A549 (cell line): ENCODE measurements at regions not wholly inside any gene's neighbourhood (a gene's known extent, or its start where the extent isn't known, plus 50 kb on each side); places are given as distances from the start of the nearest gene placed in this dataset.

Source experiments
- CEBPB ChIP-seq, 2 experiments: fragments of >200 bp in 1 of 2; sonication (Bioruptor Twin) in 1 of 2; formaldehyde crosslinking in 1 of 2; IDR thresholded peaks; 2 replicates each; pipeline ENCODE4 v1.6.1; 2012 to 2016
- CHD4 ChIP-seq: fragments of 200-600 bp; sonication (generic); IDR thresholded peaks from 2 replicates; pipeline ENCODE4 v1.6.1; 2016; ENCODE audit warnings: antibody characterized with exemption, mild to moderate bottlenecking, borderline replicate concordance
- KDM5A ChIP-seq: fragments of 200-600 bp; sonication (generic); IDR thresholded peaks from 2 replicates; pipeline ENCODE4 v1.6.1; 2016; ENCODE audit warnings: antibody characterized with exemption, mild to moderate bottlenecking
- NR3C1 ChIP-seq: fragments of >200 bp; sonication (Bioruptor Twin); formaldehyde crosslinking; IDR thresholded peaks from 3 replicates; pipeline ENCODE4 v1.6.1; 2017
- RAD21 ChIP-seq, 2 experiments: fragments of >200 bp in 1 of 2; sonication (Bioruptor Twin) in 1 of 2; formaldehyde crosslinking in 1 of 2; IDR thresholded peaks in 1 of 2; conservative IDR thresholded peaks in 1 of 2; 2 replicates in 1 of 2; 3 replicates in 1 of 2; pipeline ENCODE4 v1.6.1; 2012 to 2018; ENCODE audit warnings: inconsistent platforms in 1 of 2
- RCOR1 ChIP-seq: fragments of 150-350 bp; IDR thresholded peaks from 2 replicates; pipeline ENCODE4 v1.6.1; 2014; ENCODE audit warnings: antibody characterized with exemption, low read length, low read depth
- RFX5 ChIP-seq: fragments of 450-650 bp; IDR thresholded peaks from 2 replicates; pipeline ENCODE4 v1.7.1; 2014; ENCODE audit warnings: antibody characterized with exemption, mild to moderate bottlenecking, moderate library complexity
- SREBF2 ChIP-seq: fragments of 450-650 bp; IDR thresholded peaks from 2 replicates; pipeline ENCODE4 v1.6.1; 2014; ENCODE audit warnings: mild to moderate bottlenecking, moderate library complexity
- ZNF302 ChIP-seq: fragments of 250-450 bp; sonication (Bioruptor Pico); IDR thresholded peaks from 2 replicates; pipeline ENCODE4 v1.9.0; 2021; ENCODE audit warnings: inconsistent platforms, mild to moderate bottlenecking, moderate library complexity
- TF ChIP-seq, protein P1 (sequence below): fragments of >200 bp; sonication (Bioruptor Twin); formaldehyde crosslinking; IDR thresholded peaks from 3 replicates; pipeline ENCODE4 v1.5.1; 2016
- TF ChIP-seq, protein P2 (sequence below): fragments of 250-450 bp; sonication (Bioruptor Pico); IDR thresholded peaks from 2 replicates; pipeline ENCODE4 v1.5.0; 2020; ENCODE audit warnings: low read depth, mild to moderate bottlenecking, moderate library complexity
- TF ChIP-seq, protein P3 (sequence below): IDR thresholded peaks from 2 replicates; pipeline ENCODE4 v1.6.1; 2012; ENCODE audit warnings: low read depth, borderline replicate concordance
- TF ChIP-seq, protein P4 (sequence below): fragments of >200 bp; sonication (Bioruptor Twin); formaldehyde crosslinking; IDR thresholded peaks from 3 replicates; pipeline ENCODE4 v1.6.1; 2016

DNA sequence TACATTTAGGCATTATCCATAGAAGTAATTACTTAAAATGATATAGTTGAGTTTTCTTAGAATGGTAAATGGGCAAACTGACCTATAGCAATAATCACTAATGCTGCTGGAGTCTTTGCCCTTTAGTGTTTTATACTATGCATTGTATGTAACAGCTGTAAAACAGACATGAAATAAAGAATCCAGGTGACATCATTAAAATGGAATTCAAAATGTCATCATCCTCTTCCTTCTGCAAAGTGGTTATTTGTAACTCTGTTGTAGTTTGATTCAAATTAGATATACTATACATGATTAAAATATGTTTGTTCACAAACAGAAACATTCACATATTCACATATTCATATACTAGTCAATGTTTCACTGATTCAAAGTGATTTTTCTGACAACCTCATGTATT is 598.8 kb downstream of the SLC16A7 start:
- TF ChIP-seq, protein P1, sequence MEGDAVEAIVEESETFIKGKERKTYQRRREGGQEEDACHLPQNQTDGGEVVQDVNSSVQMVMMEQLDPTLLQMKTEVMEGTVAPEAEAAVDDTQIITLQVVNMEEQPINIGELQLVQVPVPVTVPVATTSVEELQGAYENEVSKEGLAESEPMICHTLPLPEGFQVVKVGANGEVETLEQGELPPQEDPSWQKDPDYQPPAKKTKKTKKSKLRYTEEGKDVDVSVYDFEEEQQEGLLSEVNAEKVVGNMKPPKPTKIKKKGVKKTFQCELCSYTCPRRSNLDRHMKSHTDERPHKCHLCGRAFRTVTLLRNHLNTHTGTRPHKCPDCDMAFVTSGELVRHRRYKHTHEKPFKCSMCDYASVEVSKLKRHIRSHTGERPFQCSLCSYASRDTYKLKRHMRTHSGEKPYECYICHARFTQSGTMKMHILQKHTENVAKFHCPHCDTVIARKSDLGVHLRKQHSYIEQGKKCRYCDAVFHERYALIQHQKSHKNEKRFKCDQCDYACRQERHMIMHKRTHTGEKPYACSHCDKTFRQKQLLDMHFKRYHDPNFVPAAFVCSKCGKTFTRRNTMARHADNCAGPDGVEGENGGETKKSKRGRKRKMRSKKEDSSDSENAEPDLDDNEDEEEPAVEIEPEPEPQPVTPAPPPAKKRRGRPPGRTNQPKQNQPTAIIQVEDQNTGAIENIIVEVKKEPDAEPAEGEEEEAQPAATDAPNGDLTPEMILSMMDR: no peak
- TF ChIP-seq CHD4: no peak
- TF ChIP-seq, protein P2, sequence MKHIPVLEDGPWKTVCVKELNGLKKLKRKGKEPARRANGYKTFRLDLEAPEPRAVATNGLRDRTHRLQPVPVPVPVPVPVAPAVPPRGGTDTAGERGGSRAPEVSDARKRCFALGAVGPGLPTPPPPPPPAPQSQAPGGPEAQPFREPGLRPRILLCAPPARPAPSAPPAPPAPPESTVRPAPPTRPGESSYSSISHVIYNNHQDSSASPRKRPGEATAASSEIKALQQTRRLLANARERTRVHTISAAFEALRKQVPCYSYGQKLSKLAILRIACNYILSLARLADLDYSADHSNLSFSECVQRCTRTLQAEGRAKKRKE: no peak
- TF ChIP-seq ZNF302 (CRISPR knock-in tag): no peak
- TF ChIP-seq RFX5: no peak
- TF ChIP-seq KDM5A: no peak
- no peak for TF ChIP-seq RAD21 (conservative IDR thresholded peaks at IDR 0.05 in 1 of 2, IDR thresholded peaks at IDR 0.05 in 1 of 2)
- no peak for TF ChIP-seq SREBF2
- TF ChIP-seq CEBPB (IDR thresholded peaks at IDR 0.05): no peak
- TF ChIP-seq, protein P3, sequence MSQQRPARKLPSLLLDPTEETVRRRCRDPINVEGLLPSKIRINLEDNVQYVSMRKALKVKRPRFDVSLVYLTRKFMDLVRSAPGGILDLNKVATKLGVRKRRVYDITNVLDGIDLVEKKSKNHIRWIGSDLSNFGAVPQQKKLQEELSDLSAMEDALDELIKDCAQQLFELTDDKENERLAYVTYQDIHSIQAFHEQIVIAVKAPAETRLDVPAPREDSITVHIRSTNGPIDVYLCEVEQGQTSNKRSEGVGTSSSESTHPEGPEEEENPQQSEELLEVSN: no peak
- TF ChIP-seq NR3C1: no peak
- no peak for TF ChIP-seq RCOR1
- TF ChIP-seq, protein P4, sequence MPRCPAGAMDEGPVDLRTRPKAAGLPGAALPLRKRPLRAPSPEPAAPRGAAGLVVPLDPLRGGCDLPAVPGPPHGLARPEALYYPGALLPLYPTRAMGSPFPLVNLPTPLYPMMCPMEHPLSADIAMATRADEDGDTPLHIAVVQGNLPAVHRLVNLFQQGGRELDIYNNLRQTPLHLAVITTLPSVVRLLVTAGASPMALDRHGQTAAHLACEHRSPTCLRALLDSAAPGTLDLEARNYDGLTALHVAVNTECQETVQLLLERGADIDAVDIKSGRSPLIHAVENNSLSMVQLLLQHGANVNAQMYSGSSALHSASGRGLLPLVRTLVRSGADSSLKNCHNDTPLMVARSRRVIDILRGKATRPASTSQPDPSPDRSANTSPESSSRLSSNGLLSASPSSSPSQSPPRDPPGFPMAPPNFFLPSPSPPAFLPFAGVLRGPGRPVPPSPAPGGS: no peak
